ENCODE measurements at regions not wholly inside any gene's neighbourhood (a gene's known extent, or its start where the extent isn't known, plus 50 kb on each side); places are given as distances from the start of the nearest gene placed in this dataset.

- TF ChIP-seq CSDC2 (CRISPR knock-in tag; IDR thresholded peaks at IDR 0.05), result no peak
- no peak for TF ChIP-seq BACH2 (CRISPR knock-in tag; IDR thresholded peaks at IDR 0.05; ENCODE audit: borderline replicate concordance)
- TF ChIP-seq ARNTL (CRISPR knock-in tag; IDR thresholded peaks at IDR 0.05; ENCODE audit: borderline replicate concordance, low read depth), result no peak
- no peak for TF ChIP-seq GLIS3 (CRISPR knock-in tag; IDR thresholded peaks at IDR 0.05)
- no peak for TF ChIP-seq ZNF70 (CRISPR knock-in tag; IDR thresholded peaks at IDR 0.05)
- no peak for TF ChIP-seq CSRNP3 (CRISPR knock-in tag; IDR thresholded peaks at IDR 0.05)
- no peak for TF ChIP-seq PPARA (CRISPR knock-in tag; IDR thresholded peaks at IDR 0.05; ENCODE audit: borderline replicate concordance)
- no peak for TF ChIP-seq OSR1 (CRISPR knock-in tag; IDR thresholded peaks at IDR 0.05)
- no peak for TF ChIP-seq ZC3H10 (CRISPR knock-in tag; IDR thresholded peaks at IDR 0.05)
- TF ChIP-seq POU6F1 (CRISPR knock-in tag; IDR thresholded peaks at IDR 0.05; ENCODE audit: borderline replicate concordance, low read depth), result no peak
- TF ChIP-seq ZFP3 (CRISPR knock-in tag; IDR thresholded peaks at IDR 0.05), result no peak
- ATAC-seq, result no peak
Measured at GRCh38 chr22:48581796-48582469, 1245.7 kb downstream of the BRD1 start.

GRCh38 chr22:48581205-48581766 is 1246.4 kb downstream of the BRD1 start:
- TF ChIP-seq CSDC2 (CRISPR knock-in tag; IDR thresholded peaks at IDR 0.05) (no peak), ESRRG (CRISPR knock-in tag; IDR thresholded peaks at IDR 0.05) (no peak), ZFP3 (CRISPR knock-in tag; IDR thresholded peaks at IDR 0.05) (no peak), ZNF565 (CRISPR knock-in tag; conservative IDR thresholded peaks at IDR 0.05; ENCODE audit: low read depth) (no peak), PATZ1 (CRISPR knock-in tag; IDR thresholded peaks at IDR 0.05; ENCODE audit: borderline replicate concordance) (no peak), RARB (CRISPR knock-in tag; IDR thresholded peaks at IDR 0.05) (no peak), ZNF70 (CRISPR knock-in tag; IDR thresholded peaks at IDR 0.05) (0 out of 2 replicates have a peak, but pooled peaks have one; percentile 31), ISL1 (CRISPR knock-in tag; IDR thresholded peaks at IDR 0.05) (no peak)
- no peak for ATAC-seq

GRCh38 chr22:48580481-48580970 is 1247.1 kb downstream of the BRD1 start:
- no peak for ATAC-seq
- no peak for TF ChIP-seq ZNF8 (CRISPR knock-in tag; IDR thresholded peaks at IDR 0.05)
- TF ChIP-seq ZFP3 (CRISPR knock-in tag; IDR thresholded peaks at IDR 0.05), result no peak
- TF ChIP-seq ZC3H10 (CRISPR knock-in tag; IDR thresholded peaks at IDR 0.05), result no peak
- TF ChIP-seq GLIS3 (CRISPR knock-in tag; IDR thresholded peaks at IDR 0.05), result no peak
- TF ChIP-seq OSR1 (CRISPR knock-in tag; IDR thresholded peaks at IDR 0.05), result no peak
- TF ChIP-seq CREB5 (CRISPR knock-in tag; IDR thresholded peaks at IDR 0.05; ENCODE audit: low read depth), result no peak
- TF ChIP-seq BACH2 (CRISPR knock-in tag; IDR thresholded peaks at IDR 0.05; ENCODE audit: borderline replicate concordance), result no peak
- TF ChIP-seq ZNF70 (CRISPR knock-in tag; IDR thresholded peaks at IDR 0.05), result no peak
- no peak for TF ChIP-seq CSDC2 (CRISPR knock-in tag; IDR thresholded peaks at IDR 0.05)
- no peak for TF ChIP-seq SNAI2 (CRISPR knock-in tag; IDR thresholded peaks at IDR 0.05)

GRCh38 chr22:48579928-48580309 is 1247.8 kb downstream of the BRD1 start:
- no peak for TF ChIP-seq RARB (CRISPR knock-in tag; IDR thresholded peaks at IDR 0.05)
- ATAC-seq, result no peak

Data from SK-N-SH treated with all-trans-retinoic acid at 6 μM for 48 hours (cell line).